NCI-H774 (cell line): ENCODE measurements at regions not wholly inside any gene's neighbourhood (a gene's known extent, or its start where the extent isn't known, plus 50 kb on each side); places are given as distances from the start of the nearest gene placed in this dataset.

ENCODE experiments used
- DNase-seq: peaks from one replicate; lab custom pipeline; 2025; lab: John Stamatoyannopoulos, UW

DNA sequence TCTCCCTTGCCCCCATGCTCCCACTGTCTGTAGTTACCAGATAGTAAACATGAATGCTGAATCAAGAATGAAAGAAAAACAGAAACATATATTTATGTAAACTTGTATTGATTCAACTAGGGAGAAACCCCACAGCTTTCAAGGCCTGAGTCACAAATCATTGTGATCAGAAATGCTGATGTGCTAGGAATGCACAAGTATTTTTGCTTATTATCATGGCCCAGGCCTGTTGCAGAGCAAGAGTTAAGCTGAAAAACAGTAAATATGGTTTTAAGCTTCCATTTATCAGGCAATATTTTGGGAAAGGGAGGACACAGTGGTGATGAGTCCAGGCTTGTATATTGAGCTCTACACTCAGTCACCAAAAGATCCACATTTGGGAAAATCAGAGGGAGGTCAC lies 669.6 kb downstream of the DIAPH3 start:
- no peak for DNase-seq

DNA sequence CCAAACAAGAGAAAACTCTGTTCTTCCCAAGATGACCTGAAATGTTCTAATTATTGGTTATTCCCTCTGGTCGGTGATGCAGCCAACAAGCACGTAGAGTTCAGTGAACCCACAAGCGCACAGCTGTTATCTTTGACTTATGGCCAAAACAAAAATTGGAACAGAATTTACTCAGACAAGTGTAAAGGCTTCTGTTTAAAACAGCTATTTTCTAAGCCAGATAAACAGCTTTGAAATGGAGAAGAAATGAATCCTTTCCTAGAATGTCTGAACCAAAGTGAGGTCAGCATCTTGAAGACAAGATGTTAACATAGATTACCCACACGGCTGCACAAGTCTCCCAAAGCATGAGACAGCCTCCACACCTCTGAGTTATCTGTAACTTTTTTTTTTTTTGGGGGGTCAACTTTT lies 669.2 kb downstream of the DIAPH3 start:
- no peak for DNase-seq

DNA sequence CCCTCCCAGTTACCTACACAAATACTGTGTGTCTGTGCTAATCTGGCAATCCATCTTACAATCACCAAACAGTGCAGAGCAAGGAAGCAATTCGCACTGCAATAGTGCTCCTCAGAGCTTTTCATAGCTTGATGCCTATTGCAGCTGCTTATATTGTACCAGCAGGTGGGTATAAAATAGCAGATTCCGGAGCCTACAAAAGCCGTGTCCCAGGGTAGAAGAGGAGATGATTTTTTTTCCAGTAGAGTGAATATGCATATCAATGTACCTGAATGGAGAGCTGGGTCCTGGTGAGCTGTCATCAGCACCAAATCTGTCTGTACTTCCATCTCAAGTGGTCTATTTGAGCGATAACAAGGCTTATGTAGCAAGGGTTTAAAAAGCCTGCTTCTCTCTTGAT lies 668.4 kb downstream of the DIAPH3 start:
- no peak for DNase-seq

DNA sequence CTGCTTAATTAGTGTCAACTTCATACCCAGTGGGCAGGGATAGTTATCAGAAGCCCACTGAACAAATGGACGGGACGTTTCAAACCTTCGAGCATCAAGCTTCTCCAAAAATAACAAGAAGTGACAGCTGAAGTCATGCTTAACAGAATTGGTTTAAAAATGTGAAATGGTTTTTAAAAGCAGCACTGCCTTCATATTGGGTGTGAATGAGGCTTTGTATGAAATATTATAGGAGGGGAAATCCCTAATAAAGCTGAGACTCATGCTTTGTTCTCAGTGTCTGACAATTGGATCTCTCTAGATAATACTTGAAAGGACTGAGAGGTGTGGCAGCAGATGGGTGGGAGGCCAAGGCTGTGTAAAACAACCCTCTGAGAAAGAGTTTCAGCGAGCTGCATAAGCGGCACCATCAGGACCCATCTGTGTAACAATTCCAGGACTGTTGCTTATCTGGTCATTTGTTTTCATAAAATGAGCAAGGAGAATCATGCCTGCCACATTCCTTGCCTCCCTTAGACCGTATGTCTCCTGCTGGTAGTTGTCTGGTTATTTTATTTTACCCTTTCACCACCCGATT lies 667.7 kb downstream of the DIAPH3 start:
- no peak for DNase-seq

DNA sequence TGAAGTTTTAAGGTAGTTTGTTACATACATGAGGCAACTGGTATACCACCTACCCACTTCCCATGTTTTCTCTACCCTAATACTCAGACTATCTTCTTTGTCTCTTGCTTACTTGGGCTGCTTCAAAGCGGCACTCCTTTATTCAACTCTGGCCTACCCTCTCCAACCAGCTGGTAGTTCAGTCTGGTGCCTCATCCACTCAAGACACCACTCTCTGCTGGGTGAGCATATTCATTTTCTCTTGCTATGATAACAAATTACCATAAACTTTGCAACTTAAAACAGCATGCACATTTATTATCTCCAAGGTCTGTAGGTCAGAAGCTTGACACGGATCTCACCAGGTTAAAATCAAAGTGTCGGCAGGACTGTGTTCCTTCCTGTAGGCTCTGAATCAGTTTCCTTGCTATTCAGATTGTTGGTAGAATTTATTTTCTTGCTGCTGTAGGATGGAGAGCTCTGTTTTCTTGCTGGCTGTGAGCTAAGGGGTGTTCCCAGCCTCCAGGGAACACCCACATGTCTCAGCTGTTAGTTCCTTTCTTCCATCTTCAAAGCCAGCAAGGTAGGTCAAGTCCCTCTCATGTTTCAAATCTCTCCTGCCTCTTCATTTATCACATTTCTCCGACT lies 666.0 kb downstream of the DIAPH3 start:
- DNase-seq = no peak

DNA sequence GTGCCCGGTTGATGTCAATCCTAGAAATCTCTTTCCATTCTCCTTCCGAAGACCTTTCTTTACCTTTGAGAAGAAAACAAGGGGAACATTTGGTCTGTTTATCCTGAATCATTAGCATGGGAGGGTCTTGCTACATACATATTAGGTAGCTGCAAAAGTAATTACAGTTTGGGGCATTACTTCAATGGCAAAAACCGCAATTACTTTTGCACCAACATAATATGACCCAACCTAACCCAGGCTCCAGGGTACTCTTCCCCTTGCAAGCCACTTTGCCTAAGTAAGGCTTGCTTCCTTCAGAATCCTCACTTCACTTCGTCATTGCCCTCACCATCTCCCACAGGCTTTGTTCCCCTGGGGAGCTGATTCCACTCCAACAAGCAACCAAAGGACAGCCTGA lies 662.7 kb downstream of the DIAPH3 start:
- DNase-seq = no peak

DNA sequence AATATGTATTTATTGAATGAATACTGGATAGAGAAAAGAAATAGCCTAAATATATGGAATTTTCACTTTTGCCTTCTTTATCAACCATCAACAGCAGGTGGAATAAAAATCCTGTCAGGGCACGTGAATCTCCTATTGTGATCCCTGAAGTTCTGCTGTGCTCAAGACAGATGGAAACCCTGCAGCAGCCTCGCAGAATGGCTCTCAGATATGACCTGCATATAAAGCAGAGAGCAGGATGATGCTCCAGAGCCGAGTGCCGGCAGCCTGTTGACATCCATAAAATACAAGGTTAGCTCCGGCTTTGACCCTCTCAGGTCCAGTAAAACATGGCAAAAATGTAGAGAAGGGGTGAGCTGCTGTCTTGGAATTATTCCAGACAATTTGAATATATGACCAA lies 659.3 kb downstream of the DIAPH3 start:
- DNase-seq = no peak

DNA sequence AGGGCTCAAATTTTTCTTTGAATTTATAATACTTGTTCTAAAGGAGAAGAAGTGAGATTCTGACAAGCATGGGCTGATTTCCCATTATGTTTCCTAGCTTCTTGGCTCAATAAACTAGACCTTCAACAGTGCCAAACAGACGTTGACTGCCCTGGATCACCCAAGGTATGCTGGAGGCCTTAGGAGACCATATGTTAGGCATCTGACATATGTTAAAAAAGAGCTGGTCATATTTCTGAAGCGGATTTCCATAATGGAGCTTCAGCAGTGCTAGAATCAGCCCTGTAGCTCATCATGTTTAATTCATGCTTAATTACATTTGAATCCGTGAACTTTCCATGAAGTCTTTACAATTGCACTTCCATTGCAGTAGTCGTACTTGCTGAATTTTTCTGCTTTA lies 653.3 kb downstream of the DIAPH3 start:
- DNase-seq = no peak

DNA sequence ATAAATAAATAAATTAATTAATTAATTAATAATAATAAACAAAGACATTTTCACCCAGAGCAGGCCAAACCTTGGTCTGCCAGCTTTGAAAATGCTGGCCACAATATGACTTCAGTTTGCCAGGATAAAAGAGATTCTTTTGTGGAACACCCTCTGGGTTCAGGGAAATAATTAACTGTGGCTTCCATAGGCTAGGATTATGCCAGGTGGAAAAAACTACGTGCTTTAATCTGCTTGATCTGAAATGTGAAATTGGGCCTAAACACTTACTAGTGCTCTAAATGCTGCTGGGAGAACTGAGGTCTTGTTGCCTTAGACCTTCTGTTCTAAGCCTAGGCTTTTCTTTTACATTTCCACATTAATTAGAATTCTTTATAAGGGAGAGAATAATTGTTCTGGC lies 650.0 kb downstream of the DIAPH3 start:
- DNase-seq = no peak

DNA sequence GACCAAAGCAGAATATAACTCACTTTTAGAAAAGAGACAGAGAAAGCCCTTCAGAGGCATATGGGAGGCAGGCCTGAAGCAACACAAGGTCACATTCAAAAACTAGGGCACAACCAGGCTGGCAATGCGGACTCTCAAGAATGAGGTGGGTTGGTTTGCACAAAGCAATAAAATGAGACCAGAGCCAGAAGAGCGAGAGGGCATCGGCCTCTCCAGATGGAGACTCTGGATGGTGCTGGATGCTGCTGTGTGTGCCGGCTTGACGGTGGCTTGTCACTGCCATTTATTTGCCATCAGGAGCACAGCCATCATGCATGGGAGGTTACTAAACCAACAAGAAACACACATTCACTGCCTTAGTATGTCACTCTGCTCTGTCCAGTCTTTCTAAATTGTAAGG lies 649.4 kb downstream of the DIAPH3 start:
- no peak for DNase-seq

DNA sequence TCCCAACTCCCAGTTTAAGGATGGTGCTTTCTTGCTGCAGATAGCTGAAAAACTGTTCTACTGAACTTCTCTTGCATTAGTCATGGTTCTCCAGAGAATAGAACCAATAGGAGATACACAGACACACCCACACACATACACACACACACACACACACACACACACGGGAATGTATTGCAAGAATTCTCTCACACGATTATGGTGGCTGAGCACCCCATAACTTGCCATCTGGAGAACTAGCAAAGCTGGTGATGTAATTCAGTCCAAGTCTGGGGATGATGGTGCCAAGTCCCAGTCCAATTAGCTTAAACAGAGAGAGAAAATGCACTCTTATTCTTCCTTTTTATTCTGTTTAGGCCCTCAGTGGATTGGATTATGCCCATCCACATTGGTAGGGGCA lies 643.9 kb downstream of the DIAPH3 start:
- DNase-seq = no peak

DNA sequence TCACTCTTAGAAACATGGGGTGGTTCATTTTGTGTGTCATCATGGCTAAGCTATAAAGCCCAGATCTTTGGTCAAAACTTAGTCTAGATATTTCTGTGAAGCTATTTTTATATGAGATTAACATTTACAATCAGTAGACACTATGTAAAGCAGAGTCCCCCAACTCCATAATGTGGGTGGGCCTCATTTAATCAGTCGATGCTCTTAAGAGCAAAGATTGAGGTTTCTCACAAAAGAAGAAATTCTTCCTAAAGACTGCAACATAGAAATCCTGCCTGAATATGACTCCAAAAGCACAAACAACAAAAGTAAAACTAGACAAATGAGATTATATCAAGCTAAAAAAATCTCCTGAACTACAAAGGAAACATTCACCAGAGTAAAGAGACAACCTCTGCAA lies 642.2 kb downstream of the DIAPH3 start:
- no peak for DNase-seq

DNA sequence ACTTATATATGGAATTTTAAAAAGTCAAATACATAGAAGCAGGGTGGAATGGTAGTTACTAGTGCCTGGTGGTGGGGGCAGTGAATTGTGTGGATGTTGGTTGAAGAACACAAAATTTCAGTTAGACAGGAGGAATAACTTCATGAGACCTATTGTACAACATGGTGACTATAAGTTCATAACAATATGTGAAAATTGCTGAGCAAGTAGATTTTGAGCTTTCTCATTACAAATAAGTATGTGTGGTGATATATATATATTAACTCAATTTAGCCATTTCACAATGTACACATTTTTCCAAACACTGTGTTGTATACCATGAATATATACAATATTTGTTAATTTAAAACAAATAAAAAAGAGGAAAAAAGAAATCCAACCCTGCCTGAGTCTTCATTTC lies 641.1 kb downstream of the DIAPH3 start:
- no peak for DNase-seq

DNA sequence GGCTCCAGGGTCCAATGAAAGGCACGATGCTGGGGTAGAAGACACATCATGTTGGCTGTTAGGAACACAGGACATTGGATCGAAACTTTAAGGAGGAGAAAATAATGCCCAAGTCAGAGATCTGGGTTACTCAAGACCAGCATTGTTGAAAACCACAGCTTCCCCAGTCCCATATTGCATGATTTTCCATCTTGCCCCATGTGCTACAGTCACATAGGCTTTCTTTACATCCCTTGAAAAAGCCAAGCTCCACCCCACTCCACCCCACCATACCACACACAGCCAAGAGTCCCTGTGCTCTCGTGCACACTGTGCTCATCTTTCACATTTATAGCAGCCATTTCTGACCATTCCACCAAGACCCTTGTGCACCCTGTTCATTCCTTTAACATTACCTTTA lies 636.2 kb downstream of the DIAPH3 start:
- no peak for DNase-seq

DNA sequence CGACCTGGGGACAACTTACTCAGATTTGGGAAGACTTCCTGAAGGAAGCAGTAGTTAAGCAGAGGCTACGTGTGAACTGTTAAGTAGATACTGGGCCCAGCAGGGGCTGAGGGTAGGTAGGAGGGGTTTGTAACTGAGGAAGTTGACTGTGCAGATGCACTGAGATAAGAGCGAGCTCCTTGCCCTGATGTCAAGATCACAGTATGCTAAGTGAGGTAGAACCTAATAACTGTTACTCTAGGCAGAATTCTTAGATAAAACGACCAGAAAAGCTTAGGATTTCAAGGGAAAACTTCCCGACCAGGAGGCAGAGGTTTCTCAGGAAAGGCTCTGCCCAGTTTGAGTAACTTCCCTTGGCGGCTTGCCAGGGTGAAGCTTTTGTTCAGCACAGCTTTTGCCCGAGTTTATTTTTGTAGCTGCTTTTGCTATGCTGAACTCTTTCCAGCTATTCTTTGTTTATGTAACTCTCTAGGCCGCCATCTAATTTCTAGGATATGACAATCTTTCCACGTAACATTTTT lies 632.1 kb downstream of the DIAPH3 start:
- DNase-seq = peak; percentile 5

DNA sequence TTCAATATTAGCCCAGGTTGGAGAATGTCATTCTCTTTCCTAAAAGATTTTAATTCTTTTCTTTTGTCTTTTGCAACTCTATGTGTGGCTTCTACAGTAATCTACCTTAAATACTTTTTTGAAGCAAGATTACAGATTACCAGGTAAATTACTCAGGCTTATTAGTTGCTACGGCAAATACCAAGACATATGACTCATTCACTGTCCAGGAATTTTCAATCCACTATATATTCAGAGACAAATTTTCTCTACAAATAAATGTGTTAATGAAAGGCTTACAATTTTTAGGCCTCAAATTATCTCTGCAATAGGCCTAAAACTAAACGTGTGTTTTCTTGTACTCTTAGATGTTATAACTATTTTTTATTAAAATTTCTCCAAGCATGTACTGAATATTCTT lies 631.3 kb downstream of the DIAPH3 start:
- DNase-seq = no peak

DNA sequence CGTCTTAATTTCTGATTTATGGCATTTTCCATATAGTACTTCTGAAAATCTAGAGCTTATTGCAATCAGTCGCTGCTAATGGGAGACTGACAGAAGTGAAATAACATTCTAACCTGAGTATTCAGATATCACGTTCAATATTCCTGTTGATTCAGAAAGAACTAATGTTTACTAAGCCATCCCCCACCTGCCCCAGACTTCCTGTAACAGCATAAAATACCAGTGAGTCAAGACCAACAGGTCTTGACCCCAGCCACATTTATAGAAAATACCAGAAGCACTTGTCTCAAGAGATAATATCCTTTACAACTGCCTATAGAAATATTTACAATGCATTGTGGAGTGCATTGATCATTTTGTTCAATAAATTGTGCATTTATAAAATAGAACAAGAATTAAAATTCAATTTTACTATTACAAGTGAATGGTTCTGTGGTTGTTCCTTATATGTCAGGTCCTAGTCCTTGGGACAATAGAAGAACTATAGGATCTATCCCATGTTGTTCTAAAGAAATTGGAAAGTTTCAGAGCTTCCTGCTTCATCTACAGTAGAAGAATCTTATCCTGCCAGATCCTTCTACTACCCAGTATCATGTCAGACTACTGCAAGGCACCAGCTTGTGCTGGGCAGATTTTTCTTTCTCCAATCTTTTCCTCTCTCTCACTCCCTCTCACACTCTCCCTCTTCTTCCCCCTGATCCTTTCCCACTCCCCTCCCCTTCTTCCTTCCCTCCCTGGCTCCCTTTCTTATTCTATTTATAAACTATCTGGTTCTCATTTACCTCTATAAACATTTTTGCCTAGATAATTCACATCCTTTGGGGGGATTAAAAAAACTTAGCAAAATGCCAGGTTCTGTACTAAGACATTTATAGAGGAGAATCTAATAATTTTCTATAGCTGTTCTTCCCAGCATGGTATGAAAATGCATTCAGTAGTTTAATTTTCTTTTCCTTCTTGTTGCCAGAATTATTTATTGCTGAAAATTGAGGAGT lies 629.9 kb downstream of the DIAPH3 start:
- DNase-seq = no peak

DNA sequence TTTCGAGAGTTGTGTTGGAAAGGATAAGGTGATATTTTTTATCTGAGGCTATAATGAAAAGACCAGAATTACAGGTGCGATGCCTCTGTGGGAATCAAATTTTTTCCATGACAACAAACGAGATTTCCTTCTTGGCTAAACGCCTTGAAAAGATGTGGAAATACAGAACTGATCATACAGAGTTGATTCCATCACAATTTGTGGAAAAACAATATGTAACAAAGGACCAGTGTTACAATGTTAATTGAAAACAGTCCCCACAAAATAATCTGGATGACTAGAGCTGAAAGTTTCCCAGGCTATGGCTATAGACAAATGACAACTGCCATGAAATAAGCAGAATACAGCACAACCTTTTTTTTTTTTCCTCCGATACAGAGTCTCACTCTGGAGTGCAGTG lies 628.9 kb downstream of the DIAPH3 start:
- no peak for DNase-seq

DNA sequence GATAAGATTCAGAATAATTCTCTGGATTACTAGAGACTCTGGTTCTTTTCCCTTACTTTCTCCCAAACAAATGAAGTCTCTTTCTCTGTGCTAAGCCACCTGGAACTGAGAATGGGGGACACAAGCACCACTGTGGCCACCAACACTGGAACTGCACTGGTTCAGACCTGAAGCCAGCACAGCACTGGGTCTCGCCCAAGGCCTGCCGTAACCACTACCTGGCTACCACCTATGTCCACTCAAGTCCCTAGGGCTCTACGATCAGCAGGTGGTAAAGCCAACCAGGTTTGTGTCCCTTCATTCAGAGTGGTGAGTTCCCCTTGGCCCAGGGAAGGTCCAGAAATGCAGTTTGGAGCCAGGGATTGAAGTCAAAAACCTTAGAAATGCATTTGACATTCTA lies 626.2 kb downstream of the DIAPH3 start:
- DNase-seq = no peak

DNA sequence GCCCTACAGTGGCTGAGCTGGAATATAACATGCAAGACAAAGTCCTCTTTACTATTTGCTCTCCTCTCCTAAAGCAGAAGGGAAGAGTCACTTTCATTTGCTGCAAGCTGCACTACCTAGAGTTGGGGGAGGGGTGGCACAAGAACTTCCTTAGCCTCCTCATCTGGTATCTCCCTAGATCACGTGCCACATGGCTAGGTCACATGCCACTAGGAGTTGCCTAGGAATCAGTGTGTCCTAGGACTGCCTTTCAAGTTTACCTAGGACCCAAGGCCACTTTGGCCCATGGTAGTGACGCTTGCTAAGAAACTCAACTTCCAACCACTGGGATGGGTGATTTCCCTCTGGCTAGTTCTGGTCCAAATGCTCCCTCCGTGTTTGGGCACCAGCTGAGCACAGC lies 625.2 kb downstream of the DIAPH3 start:
- DNase-seq = no peak

DNA sequence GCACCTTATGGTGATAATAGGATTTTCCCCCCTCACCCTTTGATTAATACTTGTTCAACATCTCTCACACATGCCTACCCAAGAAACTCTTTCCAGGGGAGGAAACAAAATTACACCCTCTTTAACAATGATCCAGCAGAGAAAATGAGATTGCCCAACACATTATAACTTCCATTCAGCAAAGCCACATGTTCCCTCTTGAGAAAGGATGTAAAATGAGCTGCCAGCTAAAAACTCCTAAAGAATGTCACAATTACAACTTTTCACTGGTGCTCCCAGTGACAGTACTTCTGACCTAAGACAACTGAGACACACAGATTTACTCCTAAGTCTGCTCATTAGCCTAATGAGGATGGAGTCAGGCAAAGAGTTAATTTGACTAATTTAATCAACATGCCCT lies 621.4 kb downstream of the DIAPH3 start:
- DNase-seq = no peak

DNA sequence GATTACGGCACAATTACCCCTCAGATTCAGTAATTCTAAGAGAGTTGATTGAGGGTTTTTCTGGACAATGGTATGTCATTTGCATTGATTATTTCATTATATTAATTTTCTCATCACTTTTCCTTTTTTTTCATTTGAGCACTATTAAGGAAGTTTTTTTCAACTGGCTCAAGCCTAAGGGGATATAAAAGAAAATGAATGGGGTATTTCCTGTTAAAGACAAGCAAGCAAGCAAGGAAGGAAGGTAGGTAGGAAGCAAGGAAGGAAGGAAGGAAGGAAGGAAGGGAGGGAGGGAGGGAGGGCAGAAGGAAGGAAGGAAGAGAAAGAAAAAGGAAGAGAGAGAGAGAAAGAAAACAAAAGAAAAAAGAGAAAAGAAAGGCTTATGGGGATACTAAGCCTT lies 620.3 kb downstream of the DIAPH3 start:
- DNase-seq = no peak

DNA sequence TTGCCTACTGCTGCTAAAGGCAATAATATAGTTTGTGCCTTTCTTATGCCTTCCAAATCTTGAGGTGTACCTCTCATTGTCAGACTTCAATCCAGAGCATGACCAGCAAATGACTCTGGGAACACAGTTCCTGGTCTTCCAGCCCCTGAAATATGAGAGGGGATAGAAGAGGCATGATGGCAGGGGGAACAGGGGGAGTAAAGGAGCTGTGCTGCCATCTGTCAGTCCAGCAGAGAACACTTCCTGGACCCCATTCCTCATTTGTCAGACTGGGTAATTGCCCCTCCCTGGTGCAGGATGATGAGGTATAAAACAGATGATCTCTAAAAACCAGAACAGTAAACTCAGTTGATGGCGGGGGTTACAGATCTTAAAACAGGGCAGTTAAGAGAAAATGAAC lies 618.7 kb downstream of the DIAPH3 start:
- no peak for DNase-seq
